ENCODE measurements at regions not wholly inside any gene's neighbourhood (a gene's known extent, or its start where the extent isn't known, plus 50 kb on each side); places are given as distances from the start of the nearest gene placed in this dataset.

GRCh38 chr20:56817780-56818675, 188.9 kb downstream of the TFAP2C start:
- H3K27ac ChIP-seq = no peak overlapping the region
- H3K36me3 ChIP-seq = no peaks in the 10 kb centered on the region
- H3K4me3 ChIP-seq = no peak overlapping the region
- H3K9me3 ChIP-seq = peaks cover 0 to 7% (median 0%) of the 10 kb centered on the region in 11 donors
- intact Hi-C loops (cut with DNase I) = no loop called here
- ATAC-seq (no peak), DNase-seq (no peak)
- peaks cover 0 to 48% (median 25%) of the 10 kb centered on the region in 7 donors for H3K27me3 ChIP-seq
- TF ChIP-seq, protein P1, sequence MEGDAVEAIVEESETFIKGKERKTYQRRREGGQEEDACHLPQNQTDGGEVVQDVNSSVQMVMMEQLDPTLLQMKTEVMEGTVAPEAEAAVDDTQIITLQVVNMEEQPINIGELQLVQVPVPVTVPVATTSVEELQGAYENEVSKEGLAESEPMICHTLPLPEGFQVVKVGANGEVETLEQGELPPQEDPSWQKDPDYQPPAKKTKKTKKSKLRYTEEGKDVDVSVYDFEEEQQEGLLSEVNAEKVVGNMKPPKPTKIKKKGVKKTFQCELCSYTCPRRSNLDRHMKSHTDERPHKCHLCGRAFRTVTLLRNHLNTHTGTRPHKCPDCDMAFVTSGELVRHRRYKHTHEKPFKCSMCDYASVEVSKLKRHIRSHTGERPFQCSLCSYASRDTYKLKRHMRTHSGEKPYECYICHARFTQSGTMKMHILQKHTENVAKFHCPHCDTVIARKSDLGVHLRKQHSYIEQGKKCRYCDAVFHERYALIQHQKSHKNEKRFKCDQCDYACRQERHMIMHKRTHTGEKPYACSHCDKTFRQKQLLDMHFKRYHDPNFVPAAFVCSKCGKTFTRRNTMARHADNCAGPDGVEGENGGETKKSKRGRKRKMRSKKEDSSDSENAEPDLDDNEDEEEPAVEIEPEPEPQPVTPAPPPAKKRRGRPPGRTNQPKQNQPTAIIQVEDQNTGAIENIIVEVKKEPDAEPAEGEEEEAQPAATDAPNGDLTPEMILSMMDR (IDR thresholded peaks at IDR 0.05) = no peak
- H3K4me1 ChIP-seq = no peaks in the 10 kb centered on the region
- 76 to 80% methylated on average over 6 of the region's 6 CpGs for WGBS, 2 donors

GRCh38 chr20:56820984-56821383, 191.9 kb downstream of the TFAP2C start:
- Histone ChIP-seq H3K27me3 (peaks cover 0 to 61% (median 25%) of the 10 kb centered on the region in 7 donors), H3K27ac (no peak overlapping the region), H3K4me1 (no peaks in the 10 kb centered on the region), H3K36me3 (no peaks in the 10 kb centered on the region), H3K4me3 (no peak overlapping the region), H3K9me3 (peaks cover 0 to 7% (median 0%) of the 10 kb centered on the region in 11 donors)
- WGBS, 2 donors = 76 to 78% methylated on average over 3 of the region's 3 CpGs
- DNase-seq = no peak
- TF ChIP-seq, protein P1 (IDR thresholded peaks at IDR 0.05) = no peak
- intact Hi-C loops (cut with DNase I) = no loop called here
- no peak for ATAC-seq

- no peak overlapping the region for H3K27ac ChIP-seq
- no peak overlapping the region for H3K4me3 ChIP-seq
- no peaks in the 10 kb centered on the region for H3K4me1 ChIP-seq
- H3K27me3 ChIP-seq = peaks cover 0 to 89% (median 55%) of the 10 kb centered on the region in 7 donors
- DNase-seq (no peak), ATAC-seq (no peak)
- intact Hi-C loops (cut with DNase I) = no loop called here
- TF ChIP-seq, protein P1 (IDR thresholded peaks at IDR 0.05) = no peak
- WGBS, 2 donors = 59 to 64% methylated on average over 4 of the region's 4 CpGs
- no peaks in the 10 kb centered on the region for H3K9me3 ChIP-seq
- H3K36me3 ChIP-seq = no peaks in the 10 kb centered on the region
Observed at GRCh38 chr20:56826306-56826704, 197.2 kb downstream of the TFAP2C start.

DNA sequence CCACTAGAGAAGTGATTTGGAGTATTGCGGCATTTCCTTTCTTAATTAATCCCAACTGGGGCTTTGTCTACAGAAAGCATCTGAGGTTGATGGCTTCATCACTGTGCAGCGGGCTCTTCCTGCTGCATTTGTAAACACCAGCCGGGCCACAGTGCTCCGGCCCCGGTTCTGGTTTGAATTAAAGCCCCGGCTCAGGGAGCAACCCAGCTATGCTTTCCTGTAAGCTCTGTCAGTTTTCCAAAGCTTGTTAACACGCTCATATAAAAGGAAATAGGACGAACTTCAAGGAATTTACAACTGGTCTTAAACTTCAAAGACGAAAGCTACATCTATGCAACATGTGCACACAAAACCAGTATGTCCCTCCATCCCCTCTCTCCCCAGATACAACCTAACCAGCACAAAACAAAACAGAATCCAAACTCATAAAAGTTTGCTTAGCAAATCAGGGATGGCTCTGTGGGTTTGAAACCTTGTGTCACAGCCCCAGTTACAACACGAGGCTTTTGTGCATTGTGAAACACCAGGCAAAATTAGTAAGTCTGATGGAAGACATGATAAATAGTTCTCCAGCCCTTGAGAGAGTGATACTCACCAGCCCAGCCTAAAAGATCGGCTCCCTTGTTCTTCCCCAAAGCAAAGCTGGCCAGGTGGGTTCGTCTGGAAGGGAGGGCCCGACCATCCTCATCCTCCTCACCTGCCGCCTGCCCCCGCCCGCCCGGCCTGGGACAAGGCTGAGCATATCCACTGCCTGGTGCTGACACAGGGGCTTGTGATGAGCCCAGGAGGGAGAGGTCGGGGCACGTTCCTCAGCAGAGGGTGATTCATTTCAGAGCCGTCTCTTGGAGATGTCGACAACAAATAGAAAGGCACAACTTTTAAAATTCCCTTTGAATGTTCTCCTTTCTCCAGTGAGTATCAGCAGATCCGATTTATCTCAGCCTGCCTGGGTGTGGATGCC, 197.9 kb downstream of the TFAP2C start:
- peaks cover 0 to 92% (median 59%) of the 10 kb centered on the region in 7 donors for H3K27me3 ChIP-seq
- ATAC-seq = no peak
- H3K9me3 ChIP-seq = no peaks in the 10 kb centered on the region
- H3K27ac ChIP-seq = no peak overlapping the region
- TF ChIP-seq, protein P1 (IDR thresholded peaks at IDR 0.05) = no peak
- no peak for DNase-seq
- H3K36me3 ChIP-seq = no peaks in the 10 kb centered on the region
- WGBS, 2 donors = 47 to 54% methylated on average over 22 of the region's 22 CpGs
- H3K4me1 ChIP-seq = no peaks in the 10 kb centered on the region
- intact Hi-C loops (cut with DNase I) = no loop called here
- no peak overlapping the region for H3K4me3 ChIP-seq
